NB4 (cell line): ENCODE measurements at regions not wholly inside any gene's neighbourhood (a gene's known extent, or its start where the extent isn't known, plus 50 kb on each side); places are given as distances from the start of the nearest gene placed in this dataset.

Experiments used
- DNase-seq: peaks from one replicate; pipeline ENCODE4 v3.0.0; 2010; ENCODE audit warnings: low read depth
- H3K4me3 ChIP-seq: one replicate; pipeline ENCODE4 v1.5.1; 2011; ENCODE audit warnings: mild to moderate bottlenecking, low read depth, low read length, moderate library complexity
- CTCF ChIP-seq: IDR thresholded peaks from one replicate; pipeline ENCODE4 v1.5.1; 2012; ENCODE audit warnings: low read depth, low read length
- MAX ChIP-seq: IDR thresholded peaks from 2 replicates; pipeline ENCODE4 v1.6.1; 2011; ENCODE audit warnings: low read depth, low read length
- MYC ChIP-seq: IDR thresholded peaks from 2 replicates; pipeline ENCODE4 v1.6.1; 2011; ENCODE audit warnings: low read depth, low read length
- POLR2A ChIP-seq: IDR thresholded peaks from 2 replicates; pipeline ENCODE4 v1.6.1; 2011; ENCODE audit warnings: mild to moderate bottlenecking; ENCODE audit not compliant: insufficient read length; ENCODE audit errors: extremely low read depth

GRCh38 chr10:43801626-43802025 lies 152.9 kb upstream of the ZNF32 start:
- DNase-seq = no peak
- no peak overlapping the region for H3K4me3 ChIP-seq
- no peak for TF ChIP-seq MYC
- no peak for TF ChIP-seq POLR2A
- TF ChIP-seq MAX = no peak
- TF ChIP-seq CTCF = no peak

GRCh38 chr10:43801140-43801539 lies 152.5 kb upstream of the ZNF32 start:
- no peak for DNase-seq
- TF ChIP-seq MYC (no peak), CTCF (no peak), MAX (no peak), POLR2A (no peak)
- H3K4me3 ChIP-seq = no peak overlapping the region

GRCh38 chr10:43796781-43797180 lies 148.1 kb upstream of the ZNF32 start:
- H3K4me3 ChIP-seq = no peak overlapping the region
- no peak for DNase-seq
- TF ChIP-seq CTCF = no peak
- no peak for TF ChIP-seq MYC
- TF ChIP-seq MAX = no peak
- no peak for TF ChIP-seq POLR2A

GRCh38 chr10:43795639-43796038 lies 147.0 kb upstream of the ZNF32 start:
- H3K4me3 ChIP-seq = no peak overlapping the region
- TF ChIP-seq MYC (no peak), MAX (no peak), CTCF (no peak), POLR2A (no peak)
- DNase-seq = no peak

- no peak overlapping the region for H3K4me3 ChIP-seq
- no peak for TF ChIP-seq MAX
- no peak for TF ChIP-seq POLR2A
- TF ChIP-seq MYC = no peak
- TF ChIP-seq CTCF = no peak
- DNase-seq = no peak
These were observed 146.4 kb upstream of the ZNF32 start for GRCh38 chr10:43795093-43795492.
